ENCODE measurements at regions not wholly inside any gene's neighbourhood (a gene's known extent, or its start where the extent isn't known, plus 50 kb on each side); places are given as distances from the start of the nearest gene placed in this dataset.

GRCh38 chr3:177385831-177386301 is 188.6 kb upstream of the TBL1XR1 start:
- TF ChIP-seq POLR2AphosphoS5 (IDR thresholded peaks at IDR 0.05; ENCODE audit: low read depth, low read length) (no peak), TAF1 (IDR thresholded peaks at IDR 0.05; ENCODE audit: borderline replicate concordance, low read depth, low read length) (no peak)
